Caco-2 (cell line): ENCODE measurements at regions not wholly inside any gene's neighbourhood (a gene's known extent, or its start where the extent isn't known, plus 50 kb on each side); places are given as distances from the start of the nearest gene placed in this dataset.

Experiments used
- BruUV-seq: library from RNA; stranded (reverse); fragments of 400-500 nt; replicated peaks from 2 replicates; lab custom pipeline; 2021; lab: Mats Ljungman, UMichigan
- CTCF ChIA-PET: fragments of 300-600 bp; sonication (Branson Sonifier 250); formaldehyde crosslinking; loops from one replicate; lab custom pipeline; 2022; ENCODE audit warnings: antibody characterized with exemption; lab: Charles Lee
- POLR2A ChIA-PET: fragments of 300-600 bp; sonication (Branson Sonifier 250); formaldehyde crosslinking; loops from one replicate; lab custom pipeline; 2022; ENCODE audit warnings: antibody characterized with exemption; lab: Charles Lee
- DNase-seq, 2 experiments: peaks; one replicate each; pipeline versions ENCODE4 v3.0.0 to v3.0.0-alpha.2; 2020 to 2022
- H3K27me3 ChIP-seq: replicated peaks from 2 replicates; pipeline ENCODE4 v1.6.0; 2011; ENCODE audit warnings: low read length; ENCODE audit not compliant: control insufficient read depth, insufficient read depth
- H3K36me3 ChIP-seq: 2 replicates; pipeline ENCODE4 v1.5.1; 2011; ENCODE audit warnings: low read length; ENCODE audit not compliant: control insufficient read depth, insufficient read depth
- H3K4me1 ChIP-seq: fragments of 250-450 bp; sonication (Bioruptor Pico); 2 replicates; pipeline ENCODE4 v1.5.1; 2020; ENCODE audit warnings: mild to moderate bottlenecking
- H3K4me3 ChIP-seq: 2 replicates; pipeline ENCODE4 v1.5.1; 2011; ENCODE audit warnings: low read depth, mild to moderate bottlenecking, control low read depth, low read length
- H3K9me3 ChIP-seq: fragments of 250-450 bp; sonication (Bioruptor Pico); 2 replicates; pipeline ENCODE4 v1.5.1; 2020; ENCODE audit warnings: mild to moderate bottlenecking, moderate library complexity
- H3K27ac Mint-ChIP-seq: one replicate; pipeline ENCODE4 v1.8.0; 2022; ENCODE audit warnings: mixed read lengths; ENCODE audit not compliant: unreplicated experiment
- H3K27me3 Mint-ChIP-seq: one replicate; pipeline ENCODE4 v1.8.0; 2022; ENCODE audit warnings: mixed read lengths; ENCODE audit not compliant: insufficient read depth, unreplicated experiment
- H3K36me3 Mint-ChIP-seq: one replicate; pipeline ENCODE4 v1.8.0; 2022; ENCODE audit warnings: mild to moderate bottlenecking, mixed read lengths; ENCODE audit not compliant: insufficient read depth, unreplicated experiment
- H3K4me1 Mint-ChIP-seq: one replicate; pipeline ENCODE4 v1.8.0; 2022; ENCODE audit warnings: low read depth, mixed read lengths; ENCODE audit not compliant: unreplicated experiment
- H3K4me3 Mint-ChIP-seq: one replicate; pipeline ENCODE4 v1.8.0; 2022; ENCODE audit warnings: mild to moderate bottlenecking, moderate library complexity, mixed read lengths; ENCODE audit not compliant: unreplicated experiment
- H3K9me3 Mint-ChIP-seq: one replicate; pipeline ENCODE4 v1.8.0; 2022; ENCODE audit warnings: mixed read lengths; ENCODE audit not compliant: unreplicated experiment
- CTCF ChIP-seq, 2 experiments: fragments of 200-600 bp in 1 of 2; IDR thresholded peaks; 1 replicate in 1 of 2; 2 replicates in 1 of 2; pipeline versions ENCODE4 v1.5.1 to v1.8.0; 2011 to 2022; ENCODE audit warnings: antibody characterized with exemption in 1 of 2, control low read depth in 1 of 2, inconsistent platforms in 1 of 2, low read depth in 1 of 2, low read length in 1 of 2, mild to moderate bottlenecking in 1 of 2, moderate library complexity in 1 of 2; ENCODE audit not compliant: insufficient read depth in 1 of 2, severe bottlenecking in 1 of 2, unreplicated experiment in 1 of 2
- intact Hi-C: fragments of 100-400 bp; cut with micrococcal nuclease; formaldehyde crosslinking; loops from one replicate; pipeline ENCODE4 v1.10.0; 2022; ENCODE audit not compliant: unreplicated experiment

- Mint-ChIP-seq H3K4me3 (no peak overlapping the region), H3K36me3 (no peaks in the 10 kb centered on the region), H3K27ac (no peak overlapping the region), H3K9me3 (peaks cover 22% of the 10 kb centered on the region), H3K27me3 (no peaks in the 10 kb centered on the region), H3K4me1 (peaks cover 7% of the 10 kb centered on the region)
- H3K27me3 ChIP-seq = no peaks in the 10 kb centered on the region
- peaks cover 20% of the 10 kb centered on the region for H3K9me3 ChIP-seq
- H3K4me3 ChIP-seq = no peak overlapping the region
- no peak for TF ChIP-seq CTCF (IDR thresholded peaks at IDR 0.05; ENCODE audit: insufficient read depth in 1 of 2, low read depth in 1 of 2, low read length in 1 of 2, severe bottlenecking in 1 of 2, unreplicated experiment in 1 of 2)
- ChIA-PET POLR2A (no interaction called here), CTCF (no interaction called here)
- no peak for DNase-seq
- H3K4me1 ChIP-seq = peaks cover 3% of the 10 kb centered on the region; the same call in 1 of the 2 replicates
- intact Hi-C loops = no loop called here
- no peaks in the 10 kb centered on the region for H3K36me3 ChIP-seq
- BruUV-seq = no TSS peak
Observed at GRCh38 chr5:56612353-56612752, 203.0 kb upstream of the MAP3K1 start.

GRCh38 chr5:56610093-56610698, 205.2 kb upstream of the MAP3K1 start:
- no TSS peak for BruUV-seq
- intact Hi-C loops = no loop called here
- Mint-ChIP-seq H3K4me3 (no peak overlapping the region), H3K9me3 (peaks cover 22% of the 10 kb centered on the region), H3K4me1 (peaks cover 22% of the 10 kb centered on the region), H3K27ac (no peak overlapping the region), H3K27me3 (no peaks in the 10 kb centered on the region), H3K36me3 (no peaks in the 10 kb centered on the region)
- Histone ChIP-seq H3K9me3 (peaks cover 11% of the 10 kb centered on the region; the same call in 1 of the 2 replicates), H3K4me1 (peaks cover 17% of the 10 kb centered on the region; the same call in 1 of the 2 replicates), H3K27me3 (no peaks in the 10 kb centered on the region), H3K36me3 (no peaks in the 10 kb centered on the region), H3K4me3 (no peak overlapping the region)
- CTCF ChIA-PET = no interaction called here
- TF ChIP-seq CTCF (IDR thresholded peaks at IDR 0.05; ENCODE audit: insufficient read depth in 1 of 2, low read depth in 1 of 2, low read length in 1 of 2, severe bottlenecking in 1 of 2, unreplicated experiment in 1 of 2) = no peak
- no peak for DNase-seq
- POLR2A ChIA-PET = no interaction called here

- Mint-ChIP-seq H3K9me3 (peaks cover 22% of the 10 kb centered on the region), H3K27me3 (no peaks in the 10 kb centered on the region), H3K36me3 (no peaks in the 10 kb centered on the region), H3K27ac (peak overlapping the region; percentile 48), H3K4me1 (peaks cover 18% of the 10 kb centered on the region), H3K4me3 (no peak overlapping the region)
- no peak for DNase-seq
- no peak for TF ChIP-seq CTCF (IDR thresholded peaks at IDR 0.05; ENCODE audit: insufficient read depth in 1 of 2, low read depth in 1 of 2, low read length in 1 of 2, severe bottlenecking in 1 of 2, unreplicated experiment in 1 of 2)
- CTCF ChIA-PET = no interaction called here
- POLR2A ChIA-PET = no interaction called here
- no peak overlapping the region for H3K4me3 ChIP-seq
- no TSS peak for BruUV-seq
- no peaks in the 10 kb centered on the region for H3K27me3 ChIP-seq
- no peaks in the 10 kb centered on the region for H3K36me3 ChIP-seq
- H3K4me1 ChIP-seq = peaks cover 17% of the 10 kb centered on the region; the same call in 1 of the 2 replicates
- peaks cover 11% of the 10 kb centered on the region; the same call in 1 of the 2 replicates for H3K9me3 ChIP-seq
- intact Hi-C loops = no loop called here
Observed at GRCh38 chr5:56608217-56608925, 207.0 kb upstream of the MAP3K1 start.
